Muscle of back (tissue), 3 donors: ENCODE measurements at regions not wholly inside any gene's neighbourhood (a gene's known extent, or its start where the extent isn't known, plus 50 kb on each side); places are given as distances from the start of the nearest gene placed in this dataset.
A peak's percentile ranks its signal among the peaks of the same experiment; 100 is the strongest.

ENCODE experiments used
- DNase-seq, 3 donors: peaks; one replicate each; pipeline versions ENCODE4 v3.0.0 to v3.0.0-alpha.2; 2013

- no peak for DNase-seq
Observed at GRCh38 chr7:128145191-128145590, 95.9 kb upstream of the LEP start.

GRCh38 chr7:128146052-128146451, 95.0 kb upstream of the LEP start:
- no peak for DNase-seq

- DNase-seq = no peak
Observed at GRCh38 chr7:128148676-128149075, 92.4 kb upstream of the LEP start.

GRCh38 chr7:128150223-128150865, 90.7 kb upstream of the LEP start:
- no peak for DNase-seq

GRCh38 chr7:128151635-128152034, 89.4 kb upstream of the LEP start:
- no peak for DNase-seq

- no peak for DNase-seq
Observed at GRCh38 chr7:128152721-128153120, 88.4 kb upstream of the LEP start.

- DNase-seq = no peak
Observed at GRCh38 chr7:128153436-128153835, 87.6 kb upstream of the LEP start.

- no peak for DNase-seq
Observed at GRCh38 chr7:128154504-128154903, 86.6 kb upstream of the LEP start.

- DNase-seq = peak in 1 of 3 donors; percentile 28
Observed at GRCh38 chr7:128155100-128155740, 85.9 kb upstream of the LEP start.

GRCh38 chr7:128157906-128158305, 83.2 kb upstream of the LEP start:
- no peak for DNase-seq

GRCh38 chr7:128158370-128158769, 82.7 kb upstream of the LEP start:
- no peak for DNase-seq

GRCh38 chr7:128160296-128160695, 80.8 kb upstream of the LEP start:
- DNase-seq = no peak

GRCh38 chr7:128161466-128162125, 79.5 kb upstream of the LEP start:
- DNase-seq = no peak

- DNase-seq = no peak
Observed at GRCh38 chr7:128162666-128163065, 78.4 kb upstream of the LEP start.

GRCh38 chr7:128163473-128163872, 77.6 kb upstream of the LEP start:
- DNase-seq = no peak

- peak in 1 of 3 donors; percentile 17 for DNase-seq
Observed at GRCh38 chr7:128164061-128164954, 76.8 kb upstream of the LEP start.

- DNase-seq = no peak
Observed at GRCh38 chr7:128164955-128165670, 76.0 kb upstream of the LEP start.

- DNase-seq = no peak
Observed at GRCh38 chr7:128165927-128166420, 75.1 kb upstream of the LEP start.

- peak in 1 of 3 donors; percentile 30 for DNase-seq
Observed at GRCh38 chr7:128166603-128167041, 74.5 kb upstream of the LEP start.

- DNase-seq = peak; percentile 41 to 67 (median 54)
Observed at GRCh38 chr7:128167042-128167701, 73.9 kb upstream of the LEP start.
